ENCODE measurements at regions not wholly inside any gene's neighbourhood (a gene's known extent, or its start where the extent isn't known, plus 50 kb on each side); places are given as distances from the start of the nearest gene placed in this dataset.

- Histone ChIP-seq H3K27me3 (ENCODE audit: control insufficient read depth, insufficient read depth, low read length) (no peaks in the 10 kb centered on the region), H3K4me1 (ENCODE audit: control insufficient read depth, insufficient read depth, low read length) (no peaks in the 10 kb centered on the region), H3K36me3 (ENCODE audit: control insufficient read depth, insufficient read depth, low read length) (no peaks in the 10 kb centered on the region), H3K4me3 (ENCODE audit: low read depth, low read length) (no peak overlapping the region), H3K27ac (ENCODE audit: low read depth, low read length) (no peak overlapping the region), H3K9me3 (ENCODE audit: control insufficient read depth, insufficient read depth, low read length) (no peaks in the 10 kb centered on the region)
- 84% methylated on average over 10 of the region's 10 CpGs for WGBS (ENCODE audit: insufficient coverage)
- no peak for DNase-seq (ENCODE audit: low read depth in 4 of 6, low spot score in 6 of 6)
Observed at GRCh38 chr6:6969761-6970223, 138.0 kb upstream of the RREB1 start.

GRCh38 chr6:6970851-6971250 lies 136.9 kb upstream of the RREB1 start:
- Histone ChIP-seq H3K27me3 (ENCODE audit: control insufficient read depth, insufficient read depth, low read length) (no peaks in the 10 kb centered on the region), H3K4me3 (ENCODE audit: low read depth, low read length) (no peak overlapping the region), H3K9me3 (ENCODE audit: control insufficient read depth, insufficient read depth, low read length) (no peaks in the 10 kb centered on the region), H3K36me3 (ENCODE audit: control insufficient read depth, insufficient read depth, low read length) (no peaks in the 10 kb centered on the region), H3K27ac (ENCODE audit: low read depth, low read length) (no peak overlapping the region), H3K4me1 (ENCODE audit: control insufficient read depth, insufficient read depth, low read length) (no peaks in the 10 kb centered on the region)
- DNase-seq (ENCODE audit: low read depth in 4 of 6, low spot score in 6 of 6) = no peak
- WGBS (ENCODE audit: insufficient coverage) = 88% methylated on average over 16 of the region's 16 CpGs

GRCh38 chr6:6971369-6971768 lies 136.4 kb upstream of the RREB1 start:
- DNase-seq (ENCODE audit: low read depth in 4 of 6, low spot score in 6 of 6) = no peak
- no peaks in the 10 kb centered on the region for H3K9me3 ChIP-seq (ENCODE audit: control insufficient read depth, insufficient read depth, low read length)
- no peaks in the 10 kb centered on the region for H3K27me3 ChIP-seq (ENCODE audit: control insufficient read depth, insufficient read depth, low read length)
- 89% methylated on average over 10 of the region's 11 CpGs for WGBS (ENCODE audit: insufficient coverage)
- no peak overlapping the region for H3K27ac ChIP-seq (ENCODE audit: low read depth, low read length)
- no peaks in the 10 kb centered on the region for H3K4me1 ChIP-seq (ENCODE audit: control insufficient read depth, insufficient read depth, low read length)
- no peak overlapping the region for H3K4me3 ChIP-seq (ENCODE audit: low read depth, low read length)
- no peaks in the 10 kb centered on the region for H3K36me3 ChIP-seq (ENCODE audit: control insufficient read depth, insufficient read depth, low read length)

- 63% methylated on average over 2 of the region's 2 CpGs for WGBS (ENCODE audit: insufficient coverage)
- H3K9me3 ChIP-seq (ENCODE audit: control insufficient read depth, insufficient read depth, low read length) = no peaks in the 10 kb centered on the region
- no peaks in the 10 kb centered on the region for H3K36me3 ChIP-seq (ENCODE audit: control insufficient read depth, insufficient read depth, low read length)
- no peak overlapping the region for H3K4me3 ChIP-seq (ENCODE audit: low read depth, low read length)
- DNase-seq (ENCODE audit: low read depth in 4 of 6, low spot score in 6 of 6) = no peak
- no peaks in the 10 kb centered on the region for H3K4me1 ChIP-seq (ENCODE audit: control insufficient read depth, insufficient read depth, low read length)
- H3K27me3 ChIP-seq (ENCODE audit: control insufficient read depth, insufficient read depth, low read length) = no peaks in the 10 kb centered on the region
- no peak overlapping the region for H3K27ac ChIP-seq (ENCODE audit: low read depth, low read length)
Observed at GRCh38 chr6:6972456-6972855, 135.3 kb upstream of the RREB1 start.

- no peaks in the 10 kb centered on the region for H3K9me3 ChIP-seq (ENCODE audit: control insufficient read depth, insufficient read depth, low read length)
- no peaks in the 10 kb centered on the region for H3K27me3 ChIP-seq (ENCODE audit: control insufficient read depth, insufficient read depth, low read length)
- no peak overlapping the region for H3K4me3 ChIP-seq (ENCODE audit: low read depth, low read length)
- DNase-seq (ENCODE audit: low read depth in 4 of 6, low spot score in 6 of 6) = no peak
- no peaks in the 10 kb centered on the region for H3K4me1 ChIP-seq (ENCODE audit: control insufficient read depth, insufficient read depth, low read length)
- no peaks in the 10 kb centered on the region for H3K36me3 ChIP-seq (ENCODE audit: control insufficient read depth, insufficient read depth, low read length)
- 94% methylated on average over 5 of the region's 6 CpGs for whole genome bisulfite sequencing (ENCODE audit: insufficient coverage)
- H3K27ac ChIP-seq (ENCODE audit: low read depth, low read length) = no peak overlapping the region
Observed at GRCh38 chr6:6973721-6974120, 134.0 kb upstream of the RREB1 start.

- Histone ChIP-seq H3K27ac (ENCODE audit: low read depth, low read length) (no peak overlapping the region), H3K36me3 (ENCODE audit: control insufficient read depth, insufficient read depth, low read length) (no peaks in the 10 kb centered on the region), H3K4me3 (ENCODE audit: low read depth, low read length) (no peak overlapping the region), H3K4me1 (ENCODE audit: control insufficient read depth, insufficient read depth, low read length) (no peaks in the 10 kb centered on the region), H3K9me3 (ENCODE audit: control insufficient read depth, insufficient read depth, low read length) (no peaks in the 10 kb centered on the region), H3K27me3 (ENCODE audit: control insufficient read depth, insufficient read depth, low read length) (no peaks in the 10 kb centered on the region)
- DNase-seq (ENCODE audit: low read depth in 4 of 6, low spot score in 6 of 6) = no peak
- WGBS (ENCODE audit: insufficient coverage) = 20% methylated on average over 1 of the region's 6 CpGs
Observed at GRCh38 chr6:6975459-6976111, 132.2 kb upstream of the RREB1 start.

- H3K9me3 ChIP-seq (ENCODE audit: control insufficient read depth, insufficient read depth, low read length) = no peaks in the 10 kb centered on the region
- H3K27ac ChIP-seq (ENCODE audit: low read depth, low read length) = no peak overlapping the region
- no peak for DNase-seq (ENCODE audit: low read depth in 4 of 6, low spot score in 6 of 6)
- no peaks in the 10 kb centered on the region for H3K27me3 ChIP-seq (ENCODE audit: control insufficient read depth, insufficient read depth, low read length)
- no peak overlapping the region for H3K4me3 ChIP-seq (ENCODE audit: low read depth, low read length)
- H3K36me3 ChIP-seq (ENCODE audit: control insufficient read depth, insufficient read depth, low read length) = no peaks in the 10 kb centered on the region
- 81% methylated on average over 3 of the region's 4 CpGs for WGBS (ENCODE audit: insufficient coverage)
- no peaks in the 10 kb centered on the region for H3K4me1 ChIP-seq (ENCODE audit: control insufficient read depth, insufficient read depth, low read length)
Observed at GRCh38 chr6:6976193-6976592, 131.6 kb upstream of the RREB1 start.

GRCh38 chr6:6978731-6979130 lies 129.0 kb upstream of the RREB1 start:
- DNase-seq (ENCODE audit: low read depth in 4 of 6, low spot score in 6 of 6) = no peak
- Histone ChIP-seq H3K9me3 (ENCODE audit: control insufficient read depth, insufficient read depth, low read length) (no peaks in the 10 kb centered on the region), H3K27me3 (ENCODE audit: control insufficient read depth, insufficient read depth, low read length) (no peaks in the 10 kb centered on the region), H3K27ac (ENCODE audit: low read depth, low read length) (no peak overlapping the region), H3K4me3 (ENCODE audit: low read depth, low read length) (no peak overlapping the region), H3K4me1 (ENCODE audit: control insufficient read depth, insufficient read depth, low read length) (no peaks in the 10 kb centered on the region), H3K36me3 (ENCODE audit: control insufficient read depth, insufficient read depth, low read length) (no peaks in the 10 kb centered on the region)
- 33% methylated on average over 1 of the region's 5 CpGs for WGBS (ENCODE audit: insufficient coverage)

- no peak for DNase-seq (ENCODE audit: low read depth in 4 of 6, low spot score in 6 of 6)
- no peaks in the 10 kb centered on the region for H3K9me3 ChIP-seq (ENCODE audit: control insufficient read depth, insufficient read depth, low read length)
- H3K36me3 ChIP-seq (ENCODE audit: control insufficient read depth, insufficient read depth, low read length) = no peaks in the 10 kb centered on the region
- H3K27ac ChIP-seq (ENCODE audit: low read depth, low read length) = no peak overlapping the region
- H3K4me1 ChIP-seq (ENCODE audit: control insufficient read depth, insufficient read depth, low read length) = no peaks in the 10 kb centered on the region
- 96% methylated on average over 8 of the region's 14 CpGs for WGBS (ENCODE audit: insufficient coverage)
- H3K27me3 ChIP-seq (ENCODE audit: control insufficient read depth, insufficient read depth, low read length) = no peaks in the 10 kb centered on the region
- no peak overlapping the region for H3K4me3 ChIP-seq (ENCODE audit: low read depth, low read length)
Observed at GRCh38 chr6:6980999-6981597, 126.7 kb upstream of the RREB1 start.

GRCh38 chr6:6981681-6982322 lies 126.0 kb upstream of the RREB1 start:
- no peak for DNase-seq (ENCODE audit: low read depth in 4 of 6, low spot score in 6 of 6)
- no peak overlapping the region for H3K27ac ChIP-seq (ENCODE audit: low read depth, low read length)
- WGBS (ENCODE audit: insufficient coverage) = 97% methylated on average over 4 of the region's 4 CpGs

More at GRCh38 chr6:6981681-6982322, 126.0 kb upstream of the RREB1 start:
- H3K4me1 ChIP-seq (ENCODE audit: control insufficient read depth, insufficient read depth, low read length) = no peaks in the 10 kb centered on the region
- no peaks in the 10 kb centered on the region for H3K9me3 ChIP-seq (ENCODE audit: control insufficient read depth, insufficient read depth, low read length)
- H3K4me3 ChIP-seq (ENCODE audit: low read depth, low read length) = no peak overlapping the region
- no peaks in the 10 kb centered on the region for H3K27me3 ChIP-seq (ENCODE audit: control insufficient read depth, insufficient read depth, low read length)
- H3K36me3 ChIP-seq (ENCODE audit: control insufficient read depth, insufficient read depth, low read length) = no peaks in the 10 kb centered on the region

All from spinal cord (tissue), 9 donors.